ENCODE measurements at regions not wholly inside any gene's neighbourhood (a gene's known extent, or its start where the extent isn't known, plus 50 kb on each side); places are given as distances from the start of the nearest gene placed in this dataset.

DNA sequence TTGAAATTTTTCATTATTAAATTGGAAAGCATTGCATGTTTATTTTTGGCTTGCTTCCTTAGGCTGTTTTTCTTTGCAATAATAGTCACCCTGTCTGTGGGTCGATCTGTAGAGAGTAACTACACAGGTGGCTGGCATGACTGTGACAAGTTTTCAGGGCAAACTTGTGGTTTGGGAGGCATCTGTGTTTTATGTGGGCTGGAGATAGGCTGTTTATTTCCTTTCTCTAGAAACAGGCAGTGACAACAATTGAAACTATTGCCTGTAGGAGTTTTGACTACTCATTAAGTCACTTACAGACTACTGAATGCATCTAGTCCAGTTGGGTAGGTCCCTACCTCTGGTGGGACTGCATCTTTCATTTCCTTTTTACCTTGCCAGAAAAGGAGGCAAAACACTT, 155.6 kb downstream of the DYRK2 start (continued):
- TF ChIP-seq MAX (IDR thresholded peaks at IDR 0.05), result no peak
- TF ChIP-seq ASH2L (IDR thresholded peaks at IDR 0.05; ENCODE audit: low read length), result no peak
- TF ChIP-seq TBP (IDR thresholded peaks at IDR 0.05; ENCODE audit: low read depth, low read length), result no peak
- no peak for TF ChIP-seq ZNF274 (IDR thresholded peaks at IDR 0.05; ENCODE audit: borderline replicate concordance, extremely low read depth, low read length)
- TF ChIP-seq CHD7 (IDR thresholded peaks at IDR 0.05; ENCODE audit: insufficient replicate concordance, low read length), result no peak
- TF ChIP-seq SP4 (IDR thresholded peaks at IDR 0.05; ENCODE audit: low read length), result no peak
- no peak for TF ChIP-seq SRF (IDR thresholded peaks at IDR 0.05; ENCODE audit: low read depth, low read length)

Measured in H1 (cell line).